ENCODE measurements at regions not wholly inside any gene's neighbourhood (a gene's known extent, or its start where the extent isn't known, plus 50 kb on each side); places are given as distances from the start of the nearest gene placed in this dataset.
"Not testable (repeated sequence)": the region's sequence is repeated elsewhere in the genome, so short reads cannot be mapped to it uniquely, and the experiment has no call there.

DNA sequence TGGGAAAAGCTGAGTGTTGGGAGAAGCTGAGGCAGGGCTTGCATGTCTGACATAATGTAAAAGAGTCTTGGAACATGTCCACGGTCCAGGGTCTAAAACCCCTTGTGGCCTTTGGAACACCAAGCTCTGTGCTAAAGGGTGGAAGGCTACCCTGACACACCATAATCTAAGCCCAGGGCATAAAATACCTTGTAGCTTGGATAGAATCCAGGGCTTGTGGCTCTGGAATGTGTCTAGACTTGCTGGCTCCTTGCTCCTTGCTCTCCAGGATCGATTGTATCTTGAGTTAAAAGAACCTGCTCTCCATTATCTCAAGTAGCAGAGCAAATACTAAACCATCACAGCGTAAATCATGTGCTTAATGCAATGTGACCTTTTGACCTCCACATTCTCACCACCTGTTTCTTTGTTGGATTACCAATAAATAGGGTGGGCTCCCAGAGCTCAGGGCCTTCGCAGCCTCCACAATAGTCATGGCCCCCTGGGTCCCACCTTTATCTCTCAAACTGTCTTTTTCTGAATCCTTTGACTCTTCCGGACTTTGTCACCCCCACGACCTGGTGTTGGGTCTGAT lies 232.6 kb upstream of the CHORDC1 start:
- not testable (repeated sequence) for H3K9me3 ChIP-seq (ENCODE audit: control insufficient read depth in 2 of 2, low read length in 2 of 2); H3K9ac ChIP-seq (ENCODE audit: low read length in 2 of 2); H3K27me3 ChIP-seq (ENCODE audit: control insufficient read depth in 1 of 2, insufficient read depth in 2 of 2, low read length in 2 of 2); H3K36me3 ChIP-seq (ENCODE audit: control insufficient read depth in 2 of 2, insufficient read depth in 2 of 2, low read length in 2 of 2); H3K27ac ChIP-seq (ENCODE audit: low read length); H3K4me1 ChIP-seq (ENCODE audit: control insufficient read depth, insufficient read depth, low read length); H3K4me3 ChIP-seq (ENCODE audit: low read length in 2 of 2)

DNA sequence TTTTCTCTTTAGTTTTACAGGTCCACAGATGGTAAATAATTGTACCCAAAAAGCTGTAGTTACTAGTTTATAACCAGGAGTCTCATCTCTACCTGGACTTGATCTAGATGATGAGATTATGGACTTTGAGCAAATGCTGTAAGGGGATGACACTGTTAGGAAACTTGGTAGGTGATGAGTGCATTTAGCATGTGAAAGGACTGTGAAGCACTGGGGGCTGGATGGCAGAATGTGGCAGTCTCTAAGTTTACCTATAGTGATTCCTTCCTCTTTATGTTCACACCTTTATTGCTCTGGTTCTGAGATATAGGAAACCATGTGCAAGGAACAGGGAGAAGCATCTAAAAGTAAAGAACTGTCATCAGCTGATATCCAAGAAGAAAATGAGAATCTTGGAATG lies 230.7 kb upstream of the CHORDC1 start:
- no peak overlapping the region for H3K27ac ChIP-seq (ENCODE audit: low read length)
- H3K27me3 ChIP-seq (ENCODE audit: control insufficient read depth in 1 of 2, insufficient read depth in 2 of 2, low read length in 2 of 2) = no peaks in the 10 kb centered on the region
- H3K9ac ChIP-seq (ENCODE audit: low read length in 2 of 2) = no peak overlapping the region

DNA sequence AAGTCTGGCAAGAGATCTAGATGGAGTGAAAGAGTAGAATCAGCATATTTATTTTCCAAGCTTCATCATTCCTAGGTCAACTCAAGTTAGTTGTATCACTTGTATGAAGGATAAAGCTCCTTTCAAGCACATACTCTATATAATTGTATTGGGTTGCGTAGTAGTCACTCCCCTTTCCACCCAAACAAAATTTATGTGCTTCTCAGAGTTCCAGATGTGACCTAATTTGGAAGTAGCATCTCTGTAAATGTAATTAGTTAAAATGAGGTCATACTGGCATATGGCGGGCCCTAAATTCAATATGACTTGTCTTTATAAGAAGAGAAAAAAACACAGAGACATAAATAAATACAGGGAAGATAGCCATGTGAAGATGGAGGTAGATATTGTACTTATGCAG lies 226.8 kb upstream of the CHORDC1 start:
- Histone ChIP-seq H3K9ac (ENCODE audit: low read length in 2 of 2) (no peak overlapping the region), H3K4me3 (ENCODE audit: low read length in 2 of 2) (no peak overlapping the region), H3K4me1 (ENCODE audit: control insufficient read depth, insufficient read depth, low read length) (no peaks in the 10 kb centered on the region), H3K27ac (ENCODE audit: low read length) (no peak overlapping the region), H3K9me3 (ENCODE audit: control insufficient read depth in 2 of 2, low read length in 2 of 2) (no peaks in the 10 kb centered on the region), H3K36me3 (ENCODE audit: control insufficient read depth in 2 of 2, insufficient read depth in 2 of 2, low read length in 2 of 2) (no peaks in the 10 kb centered on the region), H3K27me3 (ENCODE audit: control insufficient read depth in 1 of 2, insufficient read depth in 2 of 2, low read length in 2 of 2) (no peaks in the 10 kb centered on the region)

More for the DNA sequence above, 230.7 kb upstream of the CHORDC1 start:
- H3K4me3 ChIP-seq (ENCODE audit: low read length in 2 of 2) = no peak overlapping the region
- no peaks in the 10 kb centered on the region for H3K4me1 ChIP-seq (ENCODE audit: control insufficient read depth, insufficient read depth, low read length)
- H3K9me3 ChIP-seq (ENCODE audit: control insufficient read depth in 2 of 2, low read length in 2 of 2) = no peaks in the 10 kb centered on the region
- no peaks in the 10 kb centered on the region for H3K36me3 ChIP-seq (ENCODE audit: control insufficient read depth in 2 of 2, insufficient read depth in 2 of 2, low read length in 2 of 2)

DNA sequence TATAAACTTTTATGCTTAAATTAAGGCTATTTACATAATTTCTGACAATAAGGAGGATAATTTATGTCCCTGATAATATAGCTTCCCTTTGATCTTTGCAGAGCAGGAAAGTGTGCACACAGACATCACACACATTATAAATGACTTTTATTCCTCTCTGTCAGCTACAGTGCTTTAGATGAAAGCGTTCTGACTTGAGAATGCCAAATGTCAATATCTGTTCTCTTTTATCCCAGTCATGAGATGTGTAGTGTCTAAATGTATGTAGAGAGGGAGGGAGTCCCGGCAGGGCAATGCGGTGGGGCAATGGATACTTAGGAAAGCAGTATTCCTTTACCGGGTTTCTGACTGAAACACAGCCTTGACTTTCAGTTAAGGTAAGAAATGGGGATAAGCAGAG lies 225.4 kb upstream of the CHORDC1 start:
- no peak overlapping the region for H3K4me3 ChIP-seq (ENCODE audit: low read length in 2 of 2)
- H3K9ac ChIP-seq (ENCODE audit: low read length in 2 of 2) = no peak overlapping the region
- no peaks in the 10 kb centered on the region for H3K36me3 ChIP-seq (ENCODE audit: control insufficient read depth in 2 of 2, insufficient read depth in 2 of 2, low read length in 2 of 2)
- no peak overlapping the region for H3K27ac ChIP-seq (ENCODE audit: low read length)
- no peaks in the 10 kb centered on the region for H3K27me3 ChIP-seq (ENCODE audit: control insufficient read depth in 1 of 2, insufficient read depth in 2 of 2, low read length in 2 of 2)
- H3K4me1 ChIP-seq (ENCODE audit: control insufficient read depth, insufficient read depth, low read length) = no peaks in the 10 kb centered on the region
- H3K9me3 ChIP-seq (ENCODE audit: control insufficient read depth in 2 of 2, low read length in 2 of 2) = no peaks in the 10 kb centered on the region

DNA sequence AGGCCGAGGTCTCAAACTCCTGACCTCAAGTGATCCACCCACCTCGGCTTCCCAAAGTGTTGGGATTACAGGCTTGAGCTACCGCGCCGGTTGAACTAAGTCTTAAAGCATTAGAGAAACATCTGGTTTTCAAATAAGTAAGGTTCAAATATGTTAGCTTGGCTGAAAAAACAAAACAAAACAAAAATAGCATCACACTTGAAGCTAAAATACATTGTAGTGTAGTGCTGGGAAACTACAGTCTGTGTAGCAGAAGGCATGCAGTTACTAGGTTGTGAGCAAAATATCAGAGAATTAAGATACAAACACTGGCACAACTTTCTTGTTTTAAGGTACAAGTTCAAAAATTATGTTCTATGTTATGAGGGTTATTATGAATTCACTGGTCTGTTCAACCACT lies 224.8 kb upstream of the CHORDC1 start:
- no peak overlapping the region for H3K4me3 ChIP-seq (ENCODE audit: low read length in 2 of 2)
- H3K27me3 ChIP-seq (ENCODE audit: control insufficient read depth in 1 of 2, insufficient read depth in 2 of 2, low read length in 2 of 2) = no peaks in the 10 kb centered on the region
- no peaks in the 10 kb centered on the region for H3K36me3 ChIP-seq (ENCODE audit: control insufficient read depth in 2 of 2, insufficient read depth in 2 of 2, low read length in 2 of 2)
- H3K27ac ChIP-seq (ENCODE audit: low read length) = no peak overlapping the region
- no peaks in the 10 kb centered on the region for H3K9me3 ChIP-seq (ENCODE audit: control insufficient read depth in 2 of 2, low read length in 2 of 2)
- H3K9ac ChIP-seq (ENCODE audit: low read length in 2 of 2) = no peak overlapping the region
- no peaks in the 10 kb centered on the region for H3K4me1 ChIP-seq (ENCODE audit: control insufficient read depth, insufficient read depth, low read length)

DNA sequence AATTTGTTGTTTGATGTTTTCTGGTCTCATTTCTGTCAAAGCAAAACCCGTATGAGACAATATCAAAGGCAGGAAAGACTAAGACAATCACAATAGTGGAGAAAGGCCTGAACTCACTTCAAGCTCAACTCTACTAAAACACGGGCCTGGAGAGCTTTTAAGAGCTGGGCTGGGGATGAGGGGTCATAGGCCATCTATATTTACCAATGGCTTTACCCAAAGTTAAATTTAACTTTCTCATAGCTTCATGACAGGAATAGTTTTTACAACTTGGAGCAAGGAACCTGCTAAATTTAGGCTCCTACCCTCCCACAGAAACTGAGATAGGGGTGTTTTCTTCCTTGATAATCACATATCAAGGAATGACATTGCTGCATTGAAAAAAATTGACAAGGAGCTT lies 223.4 kb upstream of the CHORDC1 start:
- Histone ChIP-seq H3K4me1 (ENCODE audit: control insufficient read depth, insufficient read depth, low read length) (no peaks in the 10 kb centered on the region), H3K27ac (ENCODE audit: low read length) (no peak overlapping the region), H3K9ac (ENCODE audit: low read length in 2 of 2) (no peak overlapping the region), H3K27me3 (ENCODE audit: control insufficient read depth in 1 of 2, insufficient read depth in 2 of 2, low read length in 2 of 2) (no peaks in the 10 kb centered on the region), H3K9me3 (ENCODE audit: control insufficient read depth in 2 of 2, low read length in 2 of 2) (no peaks in the 10 kb centered on the region), H3K4me3 (ENCODE audit: low read length in 2 of 2) (no peak overlapping the region), H3K36me3 (ENCODE audit: control insufficient read depth in 2 of 2, insufficient read depth in 2 of 2, low read length in 2 of 2) (no peaks in the 10 kb centered on the region)

DNA sequence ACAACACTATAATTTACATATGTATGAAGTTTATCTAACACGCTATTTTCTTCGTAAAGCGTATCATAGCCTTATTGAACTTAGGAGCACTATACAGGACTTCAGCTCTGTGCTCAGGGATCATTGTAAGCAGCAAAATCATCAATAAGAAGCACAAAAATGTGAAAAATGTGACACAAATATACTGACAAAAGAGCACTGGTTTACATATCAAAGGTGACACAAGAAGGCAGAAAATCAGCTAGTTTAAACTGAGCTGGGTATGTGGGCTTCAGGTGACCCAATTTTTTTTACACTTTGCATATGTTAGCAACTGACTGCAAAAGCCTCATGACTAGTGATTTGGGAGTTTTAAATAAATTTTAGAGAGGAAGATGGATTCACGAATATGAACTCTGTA lies 215.2 kb upstream of the CHORDC1 start:
- H3K27me3 ChIP-seq (ENCODE audit: control insufficient read depth in 1 of 2, insufficient read depth in 2 of 2, low read length in 2 of 2) = no peaks in the 10 kb centered on the region
- H3K4me1 ChIP-seq (ENCODE audit: control insufficient read depth, insufficient read depth, low read length) = no peaks in the 10 kb centered on the region
- H3K9ac ChIP-seq (ENCODE audit: low read length in 2 of 2) = no peak overlapping the region
- no peak overlapping the region for H3K4me3 ChIP-seq (ENCODE audit: low read length in 2 of 2)
- no peaks in the 10 kb centered on the region for H3K36me3 ChIP-seq (ENCODE audit: control insufficient read depth in 2 of 2, insufficient read depth in 2 of 2, low read length in 2 of 2)
- no peaks in the 10 kb centered on the region for H3K9me3 ChIP-seq (ENCODE audit: control insufficient read depth in 2 of 2, low read length in 2 of 2)
- H3K27ac ChIP-seq (ENCODE audit: low read length) = no peak overlapping the region

DNA sequence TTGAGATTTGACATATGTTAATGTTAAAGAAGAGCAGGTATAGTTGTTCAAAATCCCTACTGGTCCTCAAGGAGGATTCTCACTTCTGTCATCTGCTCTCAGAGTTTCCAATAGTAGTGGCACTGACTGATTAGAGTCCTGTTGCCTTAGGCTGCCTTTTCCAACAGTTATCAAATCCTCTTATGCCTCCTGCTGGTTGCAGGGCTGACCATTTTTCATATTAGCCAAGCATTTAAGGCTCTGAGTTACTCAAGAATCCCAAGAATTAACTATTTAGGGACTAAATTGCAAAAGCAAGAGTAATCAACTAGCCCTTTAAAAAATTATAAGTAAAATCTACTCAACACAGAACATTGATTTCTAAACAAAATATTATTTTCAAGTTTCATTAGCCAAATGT lies 212.0 kb upstream of the CHORDC1 start:
- Histone ChIP-seq H3K27me3 (ENCODE audit: control insufficient read depth in 1 of 2, insufficient read depth in 2 of 2, low read length in 2 of 2) (no peaks in the 10 kb centered on the region), H3K9ac (ENCODE audit: low read length in 2 of 2) (no peak overlapping the region), H3K4me1 (ENCODE audit: control insufficient read depth, insufficient read depth, low read length) (no peaks in the 10 kb centered on the region), H3K36me3 (ENCODE audit: control insufficient read depth in 2 of 2, insufficient read depth in 2 of 2, low read length in 2 of 2) (no peaks in the 10 kb centered on the region), H3K4me3 (ENCODE audit: low read length in 2 of 2) (no peak overlapping the region), H3K27ac (ENCODE audit: low read length) (no peak overlapping the region), H3K9me3 (ENCODE audit: control insufficient read depth in 2 of 2, low read length in 2 of 2) (no peaks in the 10 kb centered on the region)

DNA sequence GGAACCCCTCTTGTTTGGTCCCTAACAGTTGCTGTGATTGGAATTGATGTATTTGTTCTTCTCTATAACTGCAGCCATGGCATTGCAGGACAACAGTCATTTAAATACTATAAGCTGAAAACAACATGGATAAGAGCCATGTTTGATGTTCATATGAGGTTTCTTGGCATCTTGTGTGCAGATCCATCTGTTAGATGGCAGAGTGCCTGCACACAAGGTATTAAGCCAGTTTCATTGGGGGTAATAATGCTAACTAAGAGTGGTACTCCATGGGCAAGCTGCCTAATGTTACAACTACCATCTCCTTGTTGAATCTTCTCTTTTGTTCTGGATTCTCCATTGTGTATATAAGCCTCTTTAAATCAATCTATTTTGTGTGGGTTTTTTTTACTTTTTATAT lies 206.0 kb upstream of the CHORDC1 start:
- Histone ChIP-seq H3K9ac (ENCODE audit: low read length in 2 of 2) (no peak overlapping the region), H3K4me1 (ENCODE audit: control insufficient read depth, insufficient read depth, low read length) (no peaks in the 10 kb centered on the region), H3K36me3 (ENCODE audit: control insufficient read depth in 2 of 2, insufficient read depth in 2 of 2, low read length in 2 of 2) (no peaks in the 10 kb centered on the region), H3K4me3 (ENCODE audit: low read length in 2 of 2) (no peak overlapping the region), H3K27me3 (ENCODE audit: control insufficient read depth in 1 of 2, insufficient read depth in 2 of 2, low read length in 2 of 2) (no peaks in the 10 kb centered on the region), H3K9me3 (ENCODE audit: control insufficient read depth in 2 of 2, low read length in 2 of 2) (no peaks in the 10 kb centered on the region), H3K27ac (ENCODE audit: low read length) (no peak overlapping the region)

DNA sequence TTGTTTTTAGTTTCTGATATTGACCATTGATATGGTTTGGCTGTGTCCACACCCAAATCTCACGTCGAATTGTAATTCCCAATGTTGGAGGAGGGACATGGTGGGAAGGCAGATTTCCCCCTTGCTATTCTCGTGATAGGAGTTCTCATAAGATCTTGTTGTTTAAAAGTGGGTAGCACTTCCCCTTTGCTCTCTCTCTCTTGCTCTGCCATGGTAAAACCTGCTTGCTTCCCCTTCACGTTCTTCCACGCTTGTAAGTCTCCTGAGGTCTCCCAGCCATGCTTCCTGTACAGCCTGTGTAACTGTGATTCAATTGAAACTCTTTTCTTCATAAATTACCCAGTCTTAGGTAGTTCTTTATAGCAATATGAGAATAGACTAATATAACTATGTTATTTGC lies 203.6 kb upstream of the CHORDC1 start:
- no peaks in the 10 kb centered on the region for H3K36me3 ChIP-seq (ENCODE audit: control insufficient read depth in 2 of 2, insufficient read depth in 2 of 2, low read length in 2 of 2)
- H3K27me3 ChIP-seq (ENCODE audit: control insufficient read depth in 1 of 2, insufficient read depth in 2 of 2, low read length in 2 of 2) = no peaks in the 10 kb centered on the region
- no peaks in the 10 kb centered on the region for H3K9me3 ChIP-seq (ENCODE audit: control insufficient read depth in 2 of 2, low read length in 2 of 2)
- H3K9ac ChIP-seq (ENCODE audit: low read length in 2 of 2) = no peak overlapping the region
- H3K27ac ChIP-seq (ENCODE audit: low read length) = no peak overlapping the region
- no peak overlapping the region for H3K4me3 ChIP-seq (ENCODE audit: low read length in 2 of 2)
- no peaks in the 10 kb centered on the region for H3K4me1 ChIP-seq (ENCODE audit: control insufficient read depth, insufficient read depth, low read length)

DNA sequence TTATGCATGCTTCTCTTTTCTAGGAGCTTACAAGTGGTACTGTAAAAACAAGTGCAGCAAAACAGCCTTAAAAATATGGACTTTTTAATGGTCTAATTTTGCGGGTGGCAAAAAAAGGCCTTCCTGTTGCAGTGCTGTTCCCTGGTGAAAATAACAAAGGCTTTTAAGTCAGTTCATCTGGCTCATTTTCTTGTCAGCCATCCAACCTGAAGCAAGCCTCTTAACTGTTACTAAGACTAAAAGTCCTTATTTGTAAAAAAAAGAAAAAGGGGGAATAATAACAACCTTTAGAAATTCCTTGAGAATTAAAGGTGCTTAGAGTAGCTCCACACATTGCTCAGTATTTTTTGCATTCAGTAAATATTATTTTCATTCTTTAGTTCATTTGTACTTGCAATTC lies 200.5 kb upstream of the CHORDC1 start:
- Histone ChIP-seq H3K4me1 (ENCODE audit: control insufficient read depth, insufficient read depth, low read length) (no peaks in the 10 kb centered on the region), H3K27me3 (ENCODE audit: control insufficient read depth in 1 of 2, insufficient read depth in 2 of 2, low read length in 2 of 2) (no peaks in the 10 kb centered on the region), H3K27ac (ENCODE audit: low read length) (no peak overlapping the region), H3K9ac (ENCODE audit: low read length in 2 of 2) (no peak overlapping the region), H3K36me3 (ENCODE audit: control insufficient read depth in 2 of 2, insufficient read depth in 2 of 2, low read length in 2 of 2) (no peaks in the 10 kb centered on the region), H3K4me3 (ENCODE audit: low read length in 2 of 2) (no peak overlapping the region), H3K9me3 (ENCODE audit: control insufficient read depth in 2 of 2, low read length in 2 of 2) (no peaks in the 10 kb centered on the region)

Data from stomach smooth muscle (tissue), 2 donors.